NCI-H1694 treated with DMSO at 0.1 percent for 48 hours (cell line): ENCODE measurements at regions not wholly inside any gene's neighbourhood (a gene's known extent, or its start where the extent isn't known, plus 50 kb on each side); places are given as distances from the start of the nearest gene placed in this dataset.

Experiments used
- DNase-seq: peaks from one replicate; lab custom pipeline; 2025; lab: John Stamatoyannopoulos, UW

DNA sequence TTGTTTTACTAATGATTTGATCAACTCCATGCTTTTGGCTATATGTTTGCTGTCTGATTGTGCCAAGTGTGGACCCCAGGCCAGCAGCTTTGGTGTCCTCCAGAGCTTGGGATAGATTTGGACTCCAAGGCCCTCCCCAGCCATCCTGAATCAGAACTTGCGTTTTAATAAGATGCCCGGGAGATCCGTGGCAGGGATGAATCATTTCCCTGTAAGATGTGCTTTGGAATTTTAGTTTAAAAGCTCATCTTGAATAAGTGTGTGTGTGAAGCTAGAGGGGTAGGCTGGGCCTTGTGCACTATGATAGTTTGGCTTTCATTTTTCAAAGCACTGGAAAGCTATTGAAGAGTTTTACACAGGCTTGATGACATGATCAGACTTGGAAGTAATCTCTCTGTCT is 66.2 kb upstream of the SDK1 start:
- no peak for DNase-seq

- no peak for DNase-seq
Observed at GRCh38 chr7:3235322-3235721, 65.7 kb upstream of the SDK1 start.

DNA sequence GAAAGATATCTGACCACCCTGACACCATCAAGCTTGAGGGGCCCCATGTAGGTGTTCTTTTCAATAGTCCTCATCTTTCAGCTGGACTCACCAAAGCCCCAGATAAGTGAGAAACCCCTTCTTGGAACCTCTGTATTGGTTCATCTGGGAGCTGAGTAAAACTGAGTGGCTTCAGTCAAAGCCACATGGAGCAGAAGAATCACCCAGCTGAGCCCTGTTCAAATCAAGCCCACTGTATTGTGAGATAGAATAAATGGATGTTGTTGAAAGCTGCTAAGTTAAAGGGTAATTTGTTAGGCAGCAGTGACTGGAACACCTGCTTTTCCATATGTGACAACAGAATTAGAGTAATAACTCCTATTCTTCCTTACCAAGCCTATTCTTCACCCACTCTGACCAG is 64.8 kb upstream of the SDK1 start:
- DNase-seq, result no peak

GRCh38 chr7:3238525-3239210 is 62.4 kb upstream of the SDK1 start:
- DNase-seq, result no peak

DNA sequence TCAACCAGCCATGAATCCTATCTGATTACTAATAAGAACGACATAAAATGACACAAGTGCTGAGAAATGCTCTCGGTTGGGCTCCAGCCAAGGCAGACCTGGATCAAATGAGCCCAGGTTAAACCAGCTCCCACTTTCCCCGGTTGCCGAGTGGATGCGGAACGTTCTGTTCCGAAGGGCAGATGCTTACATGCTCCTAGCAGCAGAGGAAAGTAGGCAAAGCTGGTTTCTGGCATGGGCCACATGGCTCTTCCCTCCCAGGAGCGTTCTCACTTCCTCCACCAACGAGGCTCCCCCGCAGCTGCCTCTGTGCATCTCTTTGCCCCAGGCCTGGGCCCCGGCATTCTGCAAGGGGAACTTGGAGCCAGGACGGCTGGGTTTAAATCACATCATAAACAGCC is 61.8 kb upstream of the SDK1 start:
- DNase-seq, result no peak

GRCh38 chr7:3240826-3241430 is 60.1 kb upstream of the SDK1 start:
- DNase-seq, result no peak

DNA sequence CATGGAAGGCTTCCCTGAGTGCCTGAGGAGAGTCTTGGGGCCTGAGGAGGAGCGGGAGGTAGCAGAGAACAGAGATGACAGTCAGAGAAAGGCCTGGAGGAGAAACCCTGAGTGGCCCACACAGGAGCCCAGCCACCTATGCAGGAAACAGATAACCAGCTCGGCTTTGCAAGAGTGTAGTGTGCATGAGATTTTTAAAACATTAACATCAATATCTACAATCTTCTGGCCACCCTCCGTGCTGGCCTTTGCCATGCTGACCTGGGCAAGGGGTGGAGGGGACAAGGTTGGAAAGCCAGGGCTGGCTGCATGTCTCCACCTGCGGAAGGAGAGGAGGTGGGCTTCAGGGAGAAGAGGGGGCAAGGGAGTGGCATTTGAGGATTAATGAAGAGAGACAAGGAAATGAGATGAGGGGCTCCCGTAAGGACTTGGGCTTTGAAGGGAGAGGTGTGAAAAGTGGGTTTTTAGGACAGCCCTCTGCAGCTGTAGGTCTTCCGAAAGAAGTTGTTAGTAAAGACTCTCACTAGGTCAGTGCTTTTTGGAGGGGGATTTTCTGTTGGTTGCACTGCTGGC is 59.3 kb upstream of the SDK1 start:
- DNase-seq, result no peak

GRCh38 chr7:3242398-3242972 is 58.6 kb upstream of the SDK1 start:
- no peak for DNase-seq

DNA sequence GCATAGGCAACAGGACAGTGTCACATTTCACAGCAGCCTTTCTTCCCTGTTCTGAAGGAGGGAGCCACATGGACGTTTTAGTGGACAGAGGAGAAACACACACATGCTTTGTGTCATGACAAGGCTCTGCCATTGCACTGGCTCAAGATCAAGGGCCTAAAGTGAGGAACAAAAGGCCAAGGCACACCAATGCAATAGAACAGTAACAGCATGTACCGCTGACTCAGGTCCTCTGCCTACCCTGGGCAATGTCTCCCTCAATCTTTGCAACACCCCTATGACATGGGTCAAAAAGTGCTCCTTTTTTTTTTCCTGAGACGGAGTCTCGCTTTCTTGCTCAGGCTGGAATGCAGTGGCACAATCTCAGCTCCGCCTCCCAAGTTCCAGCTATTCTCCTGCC is 57.8 kb upstream of the SDK1 start:
- no peak for DNase-seq

- DNase-seq, result no peak
Observed at GRCh38 chr7:3243680-3244079, 57.4 kb upstream of the SDK1 start.

DNA sequence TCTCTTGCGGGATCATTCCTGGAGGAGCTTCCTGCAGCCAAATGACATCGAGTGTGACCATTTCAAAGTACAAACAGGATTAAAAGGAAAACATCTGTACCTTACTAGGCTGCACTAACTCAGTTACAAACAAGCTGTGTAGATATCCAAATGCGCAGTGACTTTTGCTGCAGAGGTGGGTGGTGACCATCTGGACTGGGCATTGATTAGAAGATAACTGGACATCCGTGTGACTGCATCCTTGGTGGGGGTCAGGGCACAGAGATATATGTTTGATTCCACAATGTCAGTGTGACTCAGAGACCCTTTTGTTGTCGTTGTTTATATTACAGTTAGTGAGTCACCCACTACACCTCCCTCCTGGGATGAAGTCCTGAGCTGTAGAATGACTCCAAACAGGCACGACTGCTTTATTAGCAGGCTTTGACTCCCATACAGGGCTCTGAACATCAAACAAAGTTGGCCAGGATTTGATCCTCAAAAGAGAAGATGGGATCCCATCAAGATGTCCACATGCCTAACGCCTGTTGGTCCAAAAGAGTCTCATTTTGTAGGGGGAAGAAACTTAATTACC is 56.7 kb upstream of the SDK1 start:
- DNase-seq, result no peak

- DNase-seq, result no peak
Observed at GRCh38 chr7:3245077-3245476, 56.0 kb upstream of the SDK1 start.

- no peak for DNase-seq
Observed at GRCh38 chr7:3245721-3246120, 55.3 kb upstream of the SDK1 start.

GRCh38 chr7:3246127-3246526 is 54.9 kb upstream of the SDK1 start:
- DNase-seq, result no peak

DNA sequence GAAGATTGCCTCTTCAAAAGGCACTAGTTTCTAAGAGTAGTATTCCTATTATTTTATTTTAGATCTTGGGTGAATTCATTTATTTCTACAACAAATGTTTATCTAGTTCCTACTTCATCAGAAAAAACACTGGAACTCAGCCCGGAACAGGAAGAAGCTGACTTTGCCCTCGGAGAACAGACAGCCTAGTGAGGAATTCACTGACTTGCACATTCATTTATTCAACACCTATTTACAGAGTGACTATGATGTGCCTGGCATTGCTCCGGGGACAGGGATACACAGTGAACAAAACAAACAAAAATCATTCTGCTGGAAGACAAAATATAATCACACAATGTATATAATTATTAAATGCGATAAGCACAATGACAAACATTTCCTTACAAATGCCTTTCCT is 54.4 kb upstream of the SDK1 start:
- no peak for DNase-seq

DNA sequence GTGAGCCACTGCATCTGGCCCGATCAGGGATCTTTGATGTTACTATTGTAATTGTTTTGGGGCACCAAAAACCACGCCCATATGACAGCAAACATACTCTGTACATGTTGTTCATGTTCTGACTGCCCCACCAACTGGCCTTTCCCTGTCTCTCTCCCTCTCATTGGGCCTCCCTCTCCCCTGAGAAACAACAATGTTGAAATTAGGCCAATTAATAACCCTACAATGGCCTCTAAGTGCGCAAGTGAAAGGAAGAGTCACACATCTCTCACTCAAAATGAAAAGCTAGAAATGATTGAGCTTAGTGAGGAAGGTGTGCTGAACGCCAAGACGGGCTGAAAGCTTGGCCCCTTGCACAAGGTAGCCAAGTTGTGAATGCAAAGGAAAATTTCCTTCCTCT is 50.3 kb upstream of the SDK1 start:
- no peak for DNase-seq
